HG02763 (cell line): ENCODE measurements at regions not wholly inside any gene's neighbourhood (a gene's known extent, or its start where the extent isn't known, plus 50 kb on each side); places are given as distances from the start of the nearest gene placed in this dataset.
"Not testable (repeated sequence)": the region's sequence is repeated elsewhere in the genome, so short reads cannot be mapped to it uniquely, and the experiment has no call there.

Experiments
- ATAC-seq: cut with Tn5 transposase; IDR thresholded peaks from one replicate; pipeline ENCODE4 v1.9.1; 2021; ENCODE audit warnings: mild to moderate bottlenecking, moderate library complexity; ENCODE audit not compliant: unreplicated experiment

DNA sequence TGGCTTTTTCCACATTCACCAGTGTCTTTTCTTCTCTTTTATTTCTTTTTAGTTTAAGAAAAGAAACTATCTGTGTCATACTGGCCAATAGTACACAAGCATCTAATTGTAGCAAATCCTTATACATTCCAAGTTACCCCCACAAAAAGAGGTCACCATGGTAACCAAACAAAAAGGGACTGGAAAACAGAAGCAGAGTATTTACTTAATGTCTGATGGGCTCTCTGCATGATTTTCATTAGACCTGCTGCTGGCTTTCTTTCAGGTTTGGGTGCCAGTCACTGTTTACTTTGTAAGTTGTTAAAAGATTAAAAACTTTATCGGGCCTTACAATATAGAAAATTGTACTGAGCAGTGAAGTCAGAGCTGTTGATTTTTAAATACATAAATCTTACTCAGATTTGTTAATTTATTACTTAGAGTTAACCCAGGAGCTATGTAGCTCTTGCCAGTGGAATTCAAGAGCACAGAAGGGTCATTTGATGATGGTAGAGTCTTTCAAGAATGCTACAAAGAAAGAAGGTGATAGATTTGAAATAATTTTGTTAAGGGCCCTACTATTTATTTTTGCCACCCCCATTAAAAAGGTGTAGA is 123.9 kb downstream of the BRMS1L start:
- no peak for ATAC-seq

DNA sequence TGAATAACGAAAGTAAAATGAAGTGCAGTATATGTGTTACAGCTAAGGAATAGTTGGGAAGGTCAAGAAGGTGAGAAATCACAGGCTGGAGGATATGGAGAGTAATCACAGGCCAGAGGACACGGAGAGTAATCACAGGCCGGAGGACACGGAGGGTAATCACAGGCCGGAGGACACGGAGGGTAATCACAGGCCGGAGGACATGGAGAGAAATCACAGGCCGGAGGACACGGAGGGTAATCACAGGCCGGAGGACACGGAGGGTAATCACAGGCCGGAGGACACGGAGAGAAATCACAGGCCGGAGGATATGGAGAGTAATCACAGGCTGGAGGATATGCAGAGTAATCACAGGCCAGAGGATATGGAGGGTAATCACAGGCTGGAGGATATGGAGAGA is 121.8 kb downstream of the BRMS1L start:
- not testable (repeated sequence) for ATAC-seq

DNA sequence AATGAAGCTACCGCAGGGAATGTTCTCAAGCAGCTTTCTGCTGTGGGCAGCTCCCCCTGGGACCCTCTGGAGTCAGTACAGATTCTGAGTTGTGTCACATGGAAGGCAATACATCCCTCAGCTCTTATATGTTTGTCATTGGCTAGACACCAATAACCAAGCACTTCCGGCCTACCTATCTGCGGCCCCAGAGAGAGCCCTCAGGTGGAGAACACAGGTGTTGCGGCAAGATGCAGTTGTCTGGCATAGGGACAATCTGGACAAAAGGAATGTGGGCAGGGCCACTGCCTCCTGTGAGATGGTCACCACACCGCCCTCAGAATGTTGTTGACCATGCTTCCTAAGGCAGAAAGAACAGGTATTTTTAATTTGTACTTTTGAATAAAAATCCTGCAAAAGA is 118.7 kb downstream of the BRMS1L start:
- ATAC-seq = no peak

DNA sequence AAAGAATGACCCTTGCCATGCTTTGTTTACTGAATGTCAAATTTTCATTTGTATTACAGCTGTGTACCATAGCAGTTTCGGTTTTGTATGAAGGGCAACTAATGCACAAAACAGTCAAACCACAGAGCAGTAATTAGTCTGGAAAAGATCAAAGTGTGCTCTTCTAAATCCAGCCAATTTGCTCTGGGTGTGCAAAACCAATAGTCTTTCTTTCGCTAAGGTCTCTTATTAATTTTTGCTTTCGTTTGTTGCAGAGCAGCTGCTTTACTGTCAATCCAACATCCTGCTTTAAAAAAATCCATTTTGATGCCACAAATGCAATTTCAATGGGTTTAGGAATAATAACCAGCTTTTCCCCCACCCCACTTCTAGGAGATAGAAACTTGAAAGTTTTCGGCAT is 114.2 kb downstream of the BRMS1L start:
- ATAC-seq = no peak

DNA sequence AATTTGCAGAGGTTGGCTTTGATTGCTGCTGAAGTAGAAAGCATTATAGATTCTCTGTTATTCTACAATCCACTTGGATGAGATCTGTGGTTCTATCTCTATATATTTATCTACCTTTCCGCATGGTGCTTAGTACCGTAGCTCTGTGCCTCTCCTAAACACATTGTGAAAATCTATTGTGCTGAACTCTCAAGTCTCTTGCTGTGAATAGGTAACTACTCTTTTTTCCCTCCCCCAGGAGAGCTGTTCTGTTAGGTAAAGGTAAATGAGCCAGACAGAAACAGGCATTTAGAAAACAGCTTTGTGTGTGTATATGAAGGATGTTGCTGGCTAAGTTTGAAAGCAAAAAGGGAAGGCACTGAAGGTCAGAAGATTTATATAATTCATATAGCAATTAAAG is 112.6 kb downstream of the BRMS1L start:
- ATAC-seq = no peak

DNA sequence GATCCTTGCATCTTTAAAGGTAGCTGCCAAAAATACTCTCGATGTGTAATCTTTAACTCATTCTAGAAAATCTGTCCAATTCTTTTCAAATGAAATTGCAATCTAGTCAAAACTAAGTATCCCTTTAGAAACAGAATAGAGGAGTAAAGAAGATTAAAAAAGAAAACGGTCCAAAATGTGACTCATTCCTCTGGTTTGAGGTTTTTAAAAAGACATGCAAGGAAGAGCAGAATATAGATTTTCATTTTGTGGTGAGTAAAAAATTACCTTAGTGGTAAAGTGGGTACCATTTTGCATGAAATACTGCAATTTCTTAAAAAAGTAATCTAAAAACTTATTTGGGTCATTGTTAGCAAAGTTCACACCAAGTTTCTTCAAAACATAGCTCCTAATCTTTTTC is 108.4 kb downstream of the BRMS1L start:
- ATAC-seq = peak; percentile 69

DNA sequence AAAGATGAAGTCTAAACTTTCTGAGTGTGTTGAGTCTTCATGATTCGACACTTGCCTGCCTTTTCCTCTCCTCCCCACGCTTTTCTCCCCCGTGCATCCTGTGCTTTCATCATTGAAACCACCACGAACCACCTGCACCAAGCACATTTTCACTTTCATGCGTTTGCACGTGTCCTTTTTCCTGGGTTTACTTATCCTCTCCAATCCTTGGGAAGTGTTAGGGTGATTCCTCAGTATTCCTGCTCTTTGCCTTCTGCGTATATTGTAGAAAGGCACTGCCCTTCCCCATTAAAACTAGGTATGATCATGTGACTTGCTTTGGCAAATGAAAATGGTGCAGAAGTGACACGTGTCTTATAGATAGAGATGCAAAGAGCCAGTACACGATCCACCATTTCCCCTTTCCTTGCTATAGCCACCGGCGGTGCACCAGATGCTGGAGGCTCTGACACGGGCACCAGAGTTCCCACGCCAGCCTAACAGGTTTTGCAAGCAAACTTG is 106.6 kb downstream of the BRMS1L start:
- peak; percentile 65 for ATAC-seq

DNA sequence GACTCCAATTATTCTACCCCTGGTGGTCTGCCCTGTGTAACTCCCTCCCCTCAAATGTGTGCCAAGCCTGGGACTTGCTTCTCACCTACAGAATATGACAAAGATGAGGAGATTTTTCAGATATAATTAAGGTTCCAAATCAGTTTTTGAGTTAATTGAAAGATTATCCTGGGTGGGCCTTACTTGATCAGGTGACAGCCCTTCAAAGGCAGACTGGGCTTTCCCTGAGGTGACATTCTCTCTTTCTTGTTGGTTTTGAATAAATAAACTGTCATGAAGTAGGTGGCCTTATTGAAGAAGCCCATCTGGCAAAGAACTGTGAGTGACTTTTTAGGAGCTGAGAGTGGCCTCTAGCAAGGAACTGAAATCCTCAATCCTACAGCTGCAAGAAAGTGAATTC is 106.0 kb downstream of the BRMS1L start:
- no peak for ATAC-seq

DNA sequence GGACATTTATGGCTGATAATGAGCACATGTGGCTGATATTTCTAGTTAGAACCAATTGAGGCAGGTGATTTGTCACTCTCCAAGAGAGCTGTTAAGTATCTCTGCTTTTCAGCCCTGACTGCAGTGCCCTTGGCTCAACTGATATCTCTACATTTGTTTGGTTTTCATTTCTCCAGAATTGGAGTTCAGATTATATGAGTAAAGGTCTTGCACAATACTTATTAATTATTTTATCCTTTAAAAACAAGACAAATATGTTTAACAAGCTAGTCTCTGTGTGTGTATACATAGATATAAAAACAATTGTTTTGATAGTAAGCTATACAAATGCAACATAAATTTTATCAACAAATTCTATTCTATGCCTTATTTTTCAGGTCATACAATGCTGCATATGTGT is 105.2 kb downstream of the BRMS1L start:
- ATAC-seq = no peak

DNA sequence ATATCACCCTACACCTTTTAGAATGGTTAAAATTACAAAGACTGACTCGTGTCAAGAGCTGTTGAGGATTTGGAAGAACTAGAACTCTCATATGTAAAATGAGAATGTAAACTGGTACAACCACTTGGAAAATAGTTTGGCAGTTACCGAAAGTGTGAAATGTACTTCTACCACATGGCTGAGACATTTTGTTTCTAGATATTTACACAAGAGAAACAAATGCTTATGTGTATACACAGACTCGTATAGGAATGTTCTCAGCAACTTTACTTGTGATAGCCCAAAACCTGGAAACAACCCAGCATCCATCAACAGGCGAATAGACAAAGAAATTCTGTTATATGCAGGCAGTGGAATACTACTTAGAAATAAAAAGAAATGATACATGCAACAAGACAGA is 103.0 kb downstream of the BRMS1L start:
- no peak for ATAC-seq

DNA sequence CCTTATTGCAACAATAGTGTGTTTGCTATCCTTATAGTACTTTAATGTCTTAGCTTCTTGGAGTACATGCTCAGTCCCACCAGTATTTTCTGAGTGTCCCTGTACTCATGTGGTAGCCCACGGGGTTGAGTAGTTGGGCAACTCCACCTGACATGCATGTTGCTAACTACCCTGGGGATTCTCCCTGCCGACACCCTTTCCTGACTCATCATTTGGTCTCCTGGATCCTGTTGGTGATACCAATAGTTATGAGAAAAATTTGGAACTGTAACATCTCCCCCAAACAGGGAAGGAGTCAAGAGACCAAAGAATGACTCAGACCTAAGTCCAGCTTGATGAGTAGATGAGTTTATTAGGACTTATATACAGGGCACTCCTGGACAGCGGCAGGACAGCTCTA is 101.6 kb downstream of the BRMS1L start:
- ATAC-seq = no peak

DNA sequence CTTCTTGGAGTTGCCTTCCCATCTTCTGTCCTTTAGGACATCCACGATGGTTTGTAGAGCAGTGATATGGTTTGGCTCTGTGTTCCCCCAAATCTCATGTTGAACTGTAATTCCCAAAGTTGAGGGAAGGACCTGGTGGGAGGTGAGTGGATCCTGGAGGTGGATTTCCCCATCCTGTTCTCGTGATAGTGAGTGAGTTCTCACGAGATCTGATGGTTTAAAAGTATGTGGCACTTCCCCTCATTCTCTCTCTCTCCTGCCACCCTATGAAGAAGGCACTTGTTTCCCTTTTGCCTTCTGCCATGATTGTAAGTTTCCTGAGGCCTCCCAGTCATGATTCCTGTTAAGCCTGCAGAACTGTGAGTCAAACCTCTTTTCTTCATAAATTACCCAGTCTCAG is 99.2 kb downstream of the BRMS1L start:
- no peak for ATAC-seq

DNA sequence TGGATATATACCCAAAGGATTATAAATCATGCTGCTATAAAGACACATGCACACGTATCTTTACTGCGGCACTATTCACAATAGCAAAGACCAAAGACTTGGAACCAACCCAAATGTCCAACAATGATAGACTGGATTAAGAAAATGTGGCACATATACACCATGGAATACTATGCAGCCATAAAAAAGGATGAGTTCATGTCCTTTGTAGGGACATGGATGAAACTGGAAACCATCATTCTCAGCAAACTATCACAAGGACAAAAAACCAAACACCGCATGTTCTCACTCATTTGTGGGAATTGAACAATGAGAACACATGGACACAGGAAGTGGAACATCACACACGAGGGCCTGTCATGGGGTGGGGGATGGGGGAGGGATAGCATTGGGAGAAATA is 96.5 kb downstream of the BRMS1L start:
- not testable (repeated sequence) for ATAC-seq

DNA sequence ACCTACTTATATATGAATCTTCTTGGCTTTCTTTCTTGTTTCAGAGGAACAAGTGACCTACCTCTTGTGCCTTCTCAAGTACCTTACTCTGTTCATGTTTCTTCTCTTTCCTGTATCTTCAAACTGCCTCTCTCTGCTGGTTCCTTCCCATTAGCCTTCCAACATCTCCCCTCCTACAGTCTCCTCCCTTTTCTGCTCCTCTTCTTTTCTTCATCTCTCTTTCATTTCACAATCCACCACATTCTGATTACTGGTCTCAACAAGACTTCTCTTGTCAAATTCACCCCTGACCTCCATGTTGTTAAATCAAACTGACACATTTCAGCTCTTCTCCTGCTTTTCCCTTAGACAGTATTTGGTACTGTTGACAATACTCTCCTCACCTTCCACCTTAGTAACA is 95.6 kb downstream of the BRMS1L start:
- ATAC-seq = no peak
